ENCODE measurements at regions not wholly inside any gene's neighbourhood (a gene's known extent, or its start where the extent isn't known, plus 50 kb on each side); places are given as distances from the start of the nearest gene placed in this dataset.

GRCh38 chr10:52514481-52514880, 200.4 kb downstream of the DKK1 start:
- Histone ChIP-seq H3K27ac (no peak overlapping the region), H3K9me3 (no peaks in the 10 kb centered on the region), H3K4me3 (no peak overlapping the region), H3K36me3 (no peaks in the 10 kb centered on the region), H3K27me3 (no peaks in the 10 kb centered on the region), H3K4me1 (no peaks in the 10 kb centered on the region)
- ATAC-seq, result no peak
- no peak for DNase-seq
- intact Hi-C loops (cut with DNase I), result no loop called here
- no peak for TF ChIP-seq CTCF (IDR thresholded peaks at IDR 0.05)

GRCh38 chr10:52517012-52517411, 202.9 kb downstream of the DKK1 start:
- TF ChIP-seq CTCF (IDR thresholded peaks at IDR 0.05), result no peak
- no peak for ATAC-seq
- no peak overlapping the region for H3K27ac ChIP-seq
- H3K4me1 ChIP-seq, result no peaks in the 10 kb centered on the region
- no peaks in the 10 kb centered on the region for H3K27me3 ChIP-seq
- DNase-seq, result no peak
- intact Hi-C loops (cut with DNase I), result no loop called here
- no peaks in the 10 kb centered on the region for H3K9me3 ChIP-seq
- no peak overlapping the region for H3K4me3 ChIP-seq
- no peaks in the 10 kb centered on the region for H3K36me3 ChIP-seq

- ATAC-seq (no peak), DNase-seq (no peak)
- H3K27ac ChIP-seq, result no peak overlapping the region
- no peaks in the 10 kb centered on the region for H3K36me3 ChIP-seq
- H3K27me3 ChIP-seq, result no peaks in the 10 kb centered on the region
- intact Hi-C loops (cut with DNase I), result no loop called here
- H3K4me3 ChIP-seq, result no peak overlapping the region
- no peak for TF ChIP-seq CTCF (IDR thresholded peaks at IDR 0.05)
- no peaks in the 10 kb centered on the region for H3K4me1 ChIP-seq
- no peaks in the 10 kb centered on the region for H3K9me3 ChIP-seq
Measured at GRCh38 chr10:52523696-52524095, 209.6 kb downstream of the DKK1 start.

- ATAC-seq (no peak), DNase-seq (no peak)
- Histone ChIP-seq H3K27ac (no peak overlapping the region), H3K27me3 (no peaks in the 10 kb centered on the region), H3K9me3 (no peaks in the 10 kb centered on the region), H3K36me3 (no peaks in the 10 kb centered on the region), H3K4me3 (no peak overlapping the region), H3K4me1 (no peaks in the 10 kb centered on the region)
- TF ChIP-seq CTCF (IDR thresholded peaks at IDR 0.05), result no peak
- intact Hi-C loops (cut with DNase I), result no loop called here
Measured at GRCh38 chr10:52525761-52526160, 211.7 kb downstream of the DKK1 start.

- ATAC-seq, result no peak
Measured at GRCh38 chr10:52526251-52526823, 212.3 kb downstream of the DKK1 start.

More at GRCh38 chr10:52526251-52526823, 212.3 kb downstream of the DKK1 start:
- Histone ChIP-seq H3K4me1 (no peaks in the 10 kb centered on the region), H3K4me3 (no peak overlapping the region), H3K36me3 (no peaks in the 10 kb centered on the region), H3K27ac (no peak overlapping the region), H3K9me3 (no peaks in the 10 kb centered on the region), H3K27me3 (no peaks in the 10 kb centered on the region)
- no peak for DNase-seq
- intact Hi-C loops (cut with DNase I), result no loop called here
- no peak for TF ChIP-seq CTCF (IDR thresholded peaks at IDR 0.05)

Data from upper lobe of right lung (tissue), 1 donor.